Heart right ventricle (tissue), 16 donors: ENCODE measurements at regions not wholly inside any gene's neighbourhood (a gene's known extent, or its start where the extent isn't known, plus 50 kb on each side); places are given as distances from the start of the nearest gene placed in this dataset.

Experiments
- ATAC-seq, 8 donors: fragments of 200-7000 bp; cut with Tn5 transposase; one replicate each; pipeline ENCODE4 v1.9.1; 2020; ENCODE audit warnings: mild to moderate bottlenecking in 8 of 8, moderate library complexity in 8 of 8, moderate number of reproducible peaks in 1 of 8
- DNase-seq, 2 donors: peaks; one replicate each; pipeline ENCODE4 v3.0.0-alpha.2; 2020
- H3K27ac ChIP-seq, 10 donors: fragments of 200-600 bp; sonication (generic) in 2 of 10; one replicate each; pipeline versions ENCODE4 v1.5.0 to v1.8.0; 2020 to 2022; ENCODE audit warnings: mild to moderate bottlenecking in 3 of 10
- H3K27me3 ChIP-seq, 7 donors: fragments of 200-600 bp; one replicate each; pipeline ENCODE4 v1.8.0; 2021 to 2022; ENCODE audit warnings: mild to moderate bottlenecking in 2 of 7
- H3K36me3 ChIP-seq, 9 donors: fragments of 200-600 bp; sonication (generic) in 1 of 9; one replicate each; pipeline versions ENCODE4 v1.5.0 to v1.8.0; 2020 to 2022; ENCODE audit warnings: mild to moderate bottlenecking in 2 of 9
- H3K4me1 ChIP-seq, 9 donors: fragments of 200-600 bp; sonication (generic) in 1 of 9; one replicate each; pipeline versions ENCODE4 v1.5.0 to v1.8.0; 2020 to 2022; ENCODE audit warnings: mild to moderate bottlenecking in 4 of 9
- H3K4me3 ChIP-seq, 10 donors: fragments of 200-600 bp; sonication (generic) in 2 of 10; one replicate each; pipeline versions ENCODE4 v1.5.0 to v1.8.0; 2020 to 2022; ENCODE audit warnings: mild to moderate bottlenecking in 7 of 10, moderate library complexity in 2 of 10
- H3K9me3 ChIP-seq, 11 donors: fragments of 200-600 bp in 10 of 11; sonication (generic) in 2 of 11; one replicate each; pipeline versions ENCODE4 v1.5.0 to v1.8.0; 2013 to 2022; ENCODE audit warnings: mild to moderate bottlenecking in 2 of 11, control low read depth in 1 of 11, moderate library complexity in 1 of 11
- CTCF ChIP-seq, 9 donors: fragments of 200-600 bp; sonication (generic) in 2 of 9; IDR thresholded peaks; one replicate each; pipeline versions ENCODE4 v1.5.0 to v1.8.0; 2021 to 2022; ENCODE audit warnings: antibody characterized with exemption in 9 of 9, mild to moderate bottlenecking in 5 of 9, moderate library complexity in 1 of 9
- WGBS, 2 donors: extraction: QIAGEN DNeasy Blood & Tissue Kit; methylation state at CpG; one replicate each; pipeline ENCODE4 v1.1.7; 2013; ENCODE audit warnings: inconsistent platforms in 1 of 2; 5-methylcytosine and 5-hydroxymethylcytosine counted together
- intact Hi-C, 10 donors: fragments of 100-400 bp; cut with DNase I; formaldehyde crosslinking; loops; one replicate each; pipeline versions ENCODE4 v1.11.1 to v1.14.2; 2022
- donor health status: Arrhythmogenic right ventricular cardiomyopathy.
- donor health status: ischemic (EF 13 %, LVEDD 7.1; RV severe dilation, severe dysfunction).
- donor health status: healthy with polysubstance abuse.
- donor health status: DM: no; HTN: yes; CAD: no.
- donor health status: DM: no; HTN: no; CAD: no.
- donor health status: ischemic (EF 25% LVEDD 6.9; RV normal size, moderate dysfunction).
- donor health status: ischemic (EF 25% LVEDD 5.7; RV mildly dilated, moderate dysfunction).
- donor health status: healthy.
- donor health status: DM: yes; HTN: yes; CAD: no.
- donor health status: Ischemic cardiomyopathy.
- donor health status: ischemic (EF 35%, LVEDD 5.7; RV mildly dilated, moderate dysfunction).
- donor health status: nonischemic (EF 11% LVEDD 7.7; RV severe dilation, severe dysfunction).
- donor health status: DM: yes; HTN: yes; CAD: no.
- donor health status: PGD.
- donor health status: ischemic (EF 29% LVEDD 5.4; RV normal size, mild dysfunction).
- donor health status: nonischemic (EF 23%, LVEDD 6.1; RV moderate dilation, normal function).

- no peak overlapping the region for H3K4me3 ChIP-seq
- H3K27me3 ChIP-seq = no peaks in the 10 kb centered on the region
- no peaks in the 10 kb centered on the region for H3K36me3 ChIP-seq
- H3K27ac ChIP-seq = no peak overlapping the region
- no peak for TF ChIP-seq CTCF (IDR thresholded peaks at IDR 0.05)
- 84 to 86% methylated on average over 4 of the region's 4 CpGs for WGBS, 2 donors
- no peak for DNase-seq
- peaks cover 0 to 5% (median 0%) of the 10 kb centered on the region in 9 donors for H3K4me1 ChIP-seq
- intact Hi-C loops = no loop called here
- H3K9me3 ChIP-seq = no peaks in the 10 kb centered on the region
- no peak for ATAC-seq
Observed at GRCh38 chr5:68591850-68592249, 376.3 kb downstream of the PIK3R1 start.

- H3K36me3 ChIP-seq = no peaks in the 10 kb centered on the region
- no peak for TF ChIP-seq CTCF (IDR thresholded peaks at IDR 0.05)
- no peaks in the 10 kb centered on the region for H3K9me3 ChIP-seq
- ATAC-seq (no peak), DNase-seq (no peak)
- H3K27me3 ChIP-seq = no peaks in the 10 kb centered on the region
- intact Hi-C loops = no loop called here
- 76 to 83% methylated on average over 3 of the region's 3 CpGs for WGBS, 2 donors
- H3K4me1 ChIP-seq = peaks cover 0 to 5% (median 0%) of the 10 kb centered on the region in 9 donors
- H3K4me3 ChIP-seq = no peak overlapping the region
- H3K27ac ChIP-seq = no peak overlapping the region
Observed at GRCh38 chr5:68592351-68592750, 376.8 kb downstream of the PIK3R1 start.

GRCh38 chr5:68593211-68593671 is 377.7 kb downstream of the PIK3R1 start:
- intact Hi-C loops = no loop called here
- Histone ChIP-seq H3K27ac (no peak overlapping the region), H3K4me3 (no peak overlapping the region), H3K27me3 (no peaks in the 10 kb centered on the region), H3K36me3 (no peaks in the 10 kb centered on the region), H3K9me3 (no peaks in the 10 kb centered on the region), H3K4me1 (peaks cover 0 to 5% (median 0%) of the 10 kb centered on the region in 9 donors)
- TF ChIP-seq CTCF (IDR thresholded peaks at IDR 0.05) = no peak
- ATAC-seq (peak in 2 of 8 donors; percentile 7 to 53), DNase-seq (no peak)
- WGBS, 2 donors = 65 to 75% methylated on average over 5 of the region's 5 CpGs

- no peak for ATAC-seq
- intact Hi-C loops = no loop called here
Observed at GRCh38 chr5:68612972-68613371, 397.4 kb downstream of the PIK3R1 start.

More at GRCh38 chr5:68612972-68613371, 397.4 kb downstream of the PIK3R1 start:
- no peaks in the 10 kb centered on the region for H3K27me3 ChIP-seq
- H3K27ac ChIP-seq = no peak overlapping the region
- H3K9me3 ChIP-seq = peaks cover 0 to 65% (median 25%) of the 10 kb centered on the region in 11 donors
- no peak overlapping the region for H3K4me3 ChIP-seq
- no peak for TF ChIP-seq CTCF (IDR thresholded peaks at IDR 0.05)
- no peak for DNase-seq
- 77 to 91% methylated on average over 1 of the region's 1 CpG for WGBS, 2 donors
- no peaks in the 10 kb centered on the region for H3K4me1 ChIP-seq
- no peaks in the 10 kb centered on the region for H3K36me3 ChIP-seq
